SK-N-SH treated with all-trans-retinoic acid at 6 μM for 48 hours (cell line): ENCODE measurements at regions not wholly inside any gene's neighbourhood (a gene's known extent, or its start where the extent isn't known, plus 50 kb on each side); places are given as distances from the start of the nearest gene placed in this dataset.

ENCODE experiments used
- ATAC-seq: fragments of 200-7000 bp; cut with Tn5 transposase; 3 replicates; pipeline ENCODE4 v1.9.1; 2020; ENCODE audit warnings: mild to moderate bottlenecking, moderate library complexity
- ARNTL ChIP-seq: fragments of 450-650 bp; formaldehyde crosslinking; IDR thresholded peaks from 2 replicates; pipeline ENCODE4 v1.5.0; 2020; ENCODE audit warnings: low read depth, mild to moderate bottlenecking, moderate library complexity, borderline replicate concordance
- BACH2 ChIP-seq: fragments of 250-450 bp; sonication (Bioruptor Pico); IDR thresholded peaks from 2 replicates; pipeline ENCODE4 v1.9.0; 2021; ENCODE audit warnings: mild to moderate bottlenecking, borderline replicate concordance
- CSDC2 ChIP-seq: fragments of 250-450 bp; sonication (Bioruptor Pico); IDR thresholded peaks from 2 replicates; pipeline ENCODE4 v1.5.0; 2020; ENCODE audit warnings: mild to moderate bottlenecking, moderate library complexity
- ESRRG ChIP-seq: fragments of 250-450 bp; sonication (Bioruptor Pico); IDR thresholded peaks from 2 replicates; pipeline ENCODE4 v1.6.1; 2021; ENCODE audit warnings: mild to moderate bottlenecking
- ISL1 ChIP-seq: fragments of 250-450 bp; sonication (Bioruptor Pico); IDR thresholded peaks from 2 replicates; pipeline ENCODE4 v2.1.2; 2022; ENCODE audit warnings: mild to moderate bottlenecking, moderate library complexity
- OSR1 ChIP-seq: fragments of 250-450 bp; sonication (Bioruptor Pico); IDR thresholded peaks from 2 replicates; pipeline ENCODE4 v1.8.0; 2022; ENCODE audit warnings: moderate library complexity, mild to moderate bottlenecking, inconsistent platforms
- POU6F1 ChIP-seq: fragments of 250-450 bp; sonication (Bioruptor Pico); IDR thresholded peaks from 2 replicates; pipeline ENCODE4 v1.8.0; 2021; ENCODE audit warnings: low read depth, mild to moderate bottlenecking, moderate library complexity, borderline replicate concordance
- PPARA ChIP-seq: fragments of 250-450 bp; sonication (Bioruptor Pico); IDR thresholded peaks from 2 replicates; pipeline ENCODE4 v1.5.0; 2020; ENCODE audit warnings: mild to moderate bottlenecking, borderline replicate concordance
- RARB ChIP-seq: fragments of 250-450 bp; sonication (Bioruptor Pico); IDR thresholded peaks from 2 replicates; pipeline ENCODE4 v1.8.0; 2021; ENCODE audit warnings: mild to moderate bottlenecking, moderate library complexity
- SNAI2 ChIP-seq: fragments of 250-450 bp; sonication (Bioruptor Pico); IDR thresholded peaks from 2 replicates; pipeline ENCODE4 v1.5.0; 2020; ENCODE audit warnings: mild to moderate bottlenecking, moderate library complexity
- TCF4 ChIP-seq: fragments of 250-450 bp; sonication (Bioruptor Pico); IDR thresholded peaks from 2 replicates; pipeline ENCODE4 v1.8.0; 2021; ENCODE audit warnings: mild to moderate bottlenecking, moderate library complexity, borderline replicate concordance
- TOX ChIP-seq: fragments of 250-450 bp; sonication (Bioruptor Pico); IDR thresholded peaks from 2 replicates; pipeline ENCODE4 v1.8.0; 2021; ENCODE audit warnings: mild to moderate bottlenecking, moderate library complexity, borderline replicate concordance
- ZC3H10 ChIP-seq: fragments of 250-450 bp; sonication (Bioruptor Pico); IDR thresholded peaks from 2 replicates; pipeline ENCODE4 v1.5.1; 2021; ENCODE audit warnings: mild to moderate bottlenecking, moderate library complexity
- ZFP3 ChIP-seq: fragments of 250-450 bp; sonication (Bioruptor Pico); IDR thresholded peaks from 2 replicates; pipeline ENCODE4 v1.5.0; 2020; ENCODE audit warnings: mild to moderate bottlenecking, moderate library complexity
- ZFP30 ChIP-seq: fragments of 450-650 bp; formaldehyde crosslinking; IDR thresholded peaks from 2 replicates; pipeline ENCODE4 v1.5.0; 2022; ENCODE audit warnings: mild to moderate bottlenecking, moderate library complexity
- ZNF565 ChIP-seq: fragments of 450-650 bp; formaldehyde crosslinking; conservative IDR thresholded peaks from 2 replicates; pipeline ENCODE4 v1.5.0; 2020; ENCODE audit warnings: low read depth, mild to moderate bottlenecking, moderate library complexity
- ZNF8 ChIP-seq: fragments of 450-650 bp; formaldehyde crosslinking; IDR thresholded peaks from 2 replicates; pipeline ENCODE4 v1.5.0; 2020; ENCODE audit warnings: mild to moderate bottlenecking, moderate library complexity
- TF ChIP-seq, protein P1 (sequence below): fragments of 250-450 bp; sonication (Bioruptor Pico); IDR thresholded peaks from 2 replicates; pipeline ENCODE4 v1.5.1; 2020; ENCODE audit warnings: low read depth, mild to moderate bottlenecking, moderate library complexity
- TF ChIP-seq, protein P2 (sequence below): fragments of 250-450 bp; sonication (Bioruptor Pico); IDR thresholded peaks from 2 replicates; pipeline ENCODE4 v1.5.0; 2020; ENCODE audit warnings: mild to moderate bottlenecking, moderate library complexity
- TF ChIP-seq, protein P3 (sequence below): fragments of 250-450 bp; sonication (Bioruptor Pico); IDR thresholded peaks from 2 replicates; pipeline ENCODE4 v1.8.0; 2020; ENCODE audit warnings: mild to moderate bottlenecking, moderate library complexity, borderline replicate concordance

- ATAC-seq: no peak
- TF ChIP-seq ESRRG (CRISPR knock-in tag) (no peak), SNAI2 (no peak), RARB (CRISPR knock-in tag) (no peak), PPARA (CRISPR knock-in tag) (no peak), POU6F1 (no peak)
- TF ChIP-seq, protein P1, sequence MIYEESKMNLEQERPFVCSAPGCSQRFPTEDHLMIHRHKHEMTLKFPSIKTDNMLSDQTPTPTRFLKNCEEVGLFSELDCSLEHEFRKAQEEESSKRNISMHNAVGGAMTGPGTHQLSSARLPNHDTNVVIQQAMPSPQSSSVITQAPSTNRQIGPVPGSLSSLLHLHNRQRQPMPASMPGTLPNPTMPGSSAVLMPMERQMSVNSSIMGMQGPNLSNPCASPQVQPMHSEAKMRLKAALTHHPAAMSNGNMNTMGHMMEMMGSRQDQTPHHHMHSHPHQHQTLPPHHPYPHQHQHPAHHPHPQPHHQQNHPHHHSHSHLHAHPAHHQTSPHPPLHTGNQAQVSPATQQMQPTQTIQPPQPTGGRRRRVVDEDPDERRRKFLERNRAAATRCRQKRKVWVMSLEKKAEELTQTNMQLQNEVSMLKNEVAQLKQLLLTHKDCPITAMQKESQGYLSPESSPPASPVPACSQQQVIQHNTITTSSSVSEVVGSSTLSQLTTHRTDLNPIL (CRISPR knock-in tag): no peak
These were observed 245.2 kb downstream of the IL20RB start for GRCh38 chr3:137202941-137203340.

- no peak for ATAC-seq
- TF ChIP-seq SNAI2 (no peak), TCF4 (CRISPR knock-in tag) (no peak), POU6F1 (no peak), OSR1 (no peak), ZC3H10 (CRISPR knock-in tag) (no peak)
These were observed 246.6 kb downstream of the IL20RB start for GRCh38 chr3:137204409-137204808.

DNA sequence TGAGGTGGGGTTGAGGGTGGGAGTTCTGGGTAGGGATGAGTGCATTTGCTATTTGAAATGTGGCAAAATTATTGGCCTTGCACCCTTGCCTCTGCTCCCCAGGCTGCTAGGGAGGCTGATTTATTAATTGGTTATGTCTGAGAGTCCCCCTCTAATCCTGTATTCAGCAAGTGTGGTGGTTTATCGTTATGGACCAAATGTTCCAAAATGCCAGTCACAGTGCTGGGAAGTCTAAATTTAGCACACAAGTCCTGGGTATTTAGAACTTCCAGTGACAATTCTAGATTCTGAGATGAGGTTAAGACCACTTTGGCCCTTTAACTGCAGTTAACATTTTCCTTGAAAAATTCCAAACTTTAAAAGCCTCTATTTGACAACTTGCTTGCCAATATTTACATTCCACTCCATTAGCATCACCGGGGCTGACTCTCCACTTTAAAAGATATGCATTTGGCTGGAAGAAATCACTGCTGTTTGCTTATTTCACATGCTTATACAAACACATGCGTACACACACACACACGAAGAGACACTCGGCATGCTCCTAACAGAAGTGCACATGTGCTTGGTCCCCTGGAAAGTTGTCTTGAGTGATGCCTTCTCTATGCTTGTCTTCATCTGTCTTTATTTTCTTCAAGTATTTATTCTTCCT lies 247.7 kb downstream of the IL20RB start:
- ATAC-seq: no peak

More for the DNA sequence above, 247.7 kb downstream of the IL20RB start:
- TF ChIP-seq TCF4 (CRISPR knock-in tag): no peak
- TF ChIP-seq ZNF565 (CRISPR knock-in tag): no peak
- TF ChIP-seq ISL1 (CRISPR knock-in tag): no peak
- TF ChIP-seq POU6F1: no peak
- TF ChIP-seq, protein P2, sequence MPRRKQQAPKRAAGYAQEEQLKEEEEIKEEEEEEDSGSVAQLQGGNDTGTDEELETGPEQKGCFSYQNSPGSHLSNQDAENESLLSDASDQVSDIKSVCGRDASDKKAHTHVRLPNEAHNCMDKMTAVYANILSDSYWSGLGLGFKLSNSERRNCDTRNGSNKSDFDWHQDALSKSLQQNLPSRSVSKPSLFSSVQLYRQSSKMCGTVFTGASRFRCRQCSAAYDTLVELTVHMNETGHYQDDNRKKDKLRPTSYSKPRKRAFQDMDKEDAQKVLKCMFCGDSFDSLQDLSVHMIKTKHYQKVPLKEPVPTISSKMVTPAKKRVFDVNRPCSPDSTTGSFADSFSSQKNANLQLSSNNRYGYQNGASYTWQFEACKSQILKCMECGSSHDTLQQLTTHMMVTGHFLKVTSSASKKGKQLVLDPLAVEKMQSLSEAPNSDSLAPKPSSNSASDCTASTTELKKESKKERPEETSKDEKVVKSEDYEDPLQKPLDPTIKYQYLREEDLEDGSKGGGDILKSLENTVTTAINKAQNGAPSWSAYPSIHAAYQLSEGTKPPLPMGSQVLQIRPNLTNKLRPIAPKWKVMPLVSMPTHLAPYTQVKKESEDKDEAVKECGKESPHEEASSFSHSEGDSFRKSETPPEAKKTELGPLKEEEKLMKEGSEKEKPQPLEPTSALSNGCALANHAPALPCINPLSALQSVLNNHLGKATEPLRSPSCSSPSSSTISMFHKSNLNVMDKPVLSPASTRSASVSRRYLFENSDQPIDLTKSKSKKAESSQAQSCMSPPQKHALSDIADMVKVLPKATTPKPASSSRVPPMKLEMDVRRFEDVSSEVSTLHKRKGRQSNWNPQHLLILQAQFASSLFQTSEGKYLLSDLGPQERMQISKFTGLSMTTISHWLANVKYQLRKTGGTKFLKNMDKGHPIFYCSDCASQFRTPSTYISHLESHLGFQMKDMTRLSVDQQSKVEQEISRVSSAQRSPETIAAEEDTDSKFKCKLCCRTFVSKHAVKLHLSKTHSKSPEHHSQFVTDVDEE (CRISPR knock-in tag): no peak
- TF ChIP-seq BACH2: no peak
- TF ChIP-seq CSDC2: no peak
- no peak for TF ChIP-seq ZFP3 (CRISPR knock-in tag)
- no peak for TF ChIP-seq TOX (CRISPR knock-in tag)
- TF ChIP-seq RARB (CRISPR knock-in tag): no peak
- TF ChIP-seq, protein P3, sequence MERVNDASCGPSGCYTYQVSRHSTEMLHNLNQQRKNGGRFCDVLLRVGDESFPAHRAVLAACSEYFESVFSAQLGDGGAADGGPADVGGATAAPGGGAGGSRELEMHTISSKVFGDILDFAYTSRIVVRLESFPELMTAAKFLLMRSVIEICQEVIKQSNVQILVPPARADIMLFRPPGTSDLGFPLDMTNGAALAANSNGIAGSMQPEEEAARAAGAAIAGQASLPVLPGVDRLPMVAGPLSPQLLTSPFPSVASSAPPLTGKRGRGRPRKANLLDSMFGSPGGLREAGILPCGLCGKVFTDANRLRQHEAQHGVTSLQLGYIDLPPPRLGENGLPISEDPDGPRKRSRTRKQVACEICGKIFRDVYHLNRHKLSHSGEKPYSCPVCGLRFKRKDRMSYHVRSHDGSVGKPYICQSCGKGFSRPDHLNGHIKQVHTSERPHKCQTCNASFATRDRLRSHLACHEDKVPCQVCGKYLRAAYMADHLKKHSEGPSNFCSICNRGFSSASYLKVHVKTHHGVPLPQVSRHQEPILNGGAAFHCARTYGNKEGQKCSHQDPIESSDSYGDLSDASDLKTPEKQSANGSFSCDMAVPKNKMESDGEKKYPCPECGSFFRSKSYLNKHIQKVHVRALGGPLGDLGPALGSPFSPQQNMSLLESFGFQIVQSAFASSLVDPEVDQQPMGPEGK: no peak
- no peak for TF ChIP-seq ZNF8
- no peak for TF ChIP-seq SNAI2
- TF ChIP-seq ARNTL (CRISPR knock-in tag): no peak
- TF ChIP-seq, protein P1 (CRISPR knock-in tag): no peak
- no peak for TF ChIP-seq ZFP30
- TF ChIP-seq ZC3H10 (CRISPR knock-in tag): no peak
- no peak for TF ChIP-seq ESRRG (CRISPR knock-in tag)
- TF ChIP-seq, all 23 proteins: peak for 0
